Spleen (tissue), 7 donors: ENCODE measurements at regions not wholly inside any gene's neighbourhood (a gene's known extent, or its start where the extent isn't known, plus 50 kb on each side); places are given as distances from the start of the nearest gene placed in this dataset.

Source experiments
- CTCF ChIP-seq, 11 experiments: fragments of 200-600 bp in 7 of 11; fragments of 450-650 bp in 4 of 11; sonication (generic) in 4 of 11; IDR thresholded peaks in 8 of 11; conservative IDR thresholded peaks in 3 of 11; 1 replicate in 7 of 11; 2 replicates in 4 of 11; pipeline versions ENCODE4 v1.4.0 to v1.8.0; 2016 to 2021; ENCODE audit warnings: antibody characterized with exemption in 11 of 11, inconsistent platforms in 4 of 11, mild to moderate bottlenecking in 1 of 11
- POLR2A ChIP-seq, 3 donors: fragments of 450-650 bp; IDR thresholded peaks; one replicate each; pipeline ENCODE4 v1.5.1; 2017; ENCODE audit warnings: antibody characterized with exemption in 3 of 3, mild to moderate bottlenecking in 1 of 3
- POLR2AphosphoS5 ChIP-seq, 3 donors: sonication (generic); formaldehyde crosslinking; IDR thresholded peaks; one replicate each; pipeline ENCODE4 v1.5.1; 2017; ENCODE audit warnings: antibody characterized with exemption in 3 of 3
- donor health status: DM: no; HTN: no; CAD: no; lungs with moderate emphysema.
- donor health status: DM: no; HTN: no; CAD: no.
- donor health status: DM: no; HTN: no; CAD: no.

DNA sequence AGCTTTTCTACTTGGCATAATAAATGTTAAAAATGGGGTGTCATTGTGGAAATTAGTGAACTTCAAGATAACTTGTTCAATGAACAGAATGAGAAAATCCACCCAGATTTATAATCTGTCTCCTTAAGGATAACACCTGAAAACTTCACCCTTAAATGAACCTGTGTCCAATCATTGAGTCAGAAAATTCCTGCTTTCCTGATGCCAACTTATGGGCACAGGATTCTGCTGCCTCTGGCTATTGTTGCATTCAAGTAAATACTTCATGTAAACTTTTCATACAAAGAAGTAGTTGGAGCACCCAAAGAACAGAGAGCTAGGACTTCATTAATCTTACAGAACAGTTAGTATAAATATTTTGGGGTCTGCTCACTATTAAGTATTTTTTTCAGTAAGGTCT lies 98.9 kb upstream of the PLEKHA5 start:
- TF ChIP-seq CTCF (IDR thresholded peaks at IDR 0.05 in 8 of 11, conservative IDR thresholded peaks at IDR 0.05 in 3 of 11): no peak
- TF ChIP-seq POLR2A (IDR thresholded peaks at IDR 0.05): no peak
- TF ChIP-seq POLR2AphosphoS5 (IDR thresholded peaks at IDR 0.05): no peak
